ENCODE measurements at regions not wholly inside any gene's neighbourhood (a gene's known extent, or its start where the extent isn't known, plus 50 kb on each side); places are given as distances from the start of the nearest gene placed in this dataset.

DNA sequence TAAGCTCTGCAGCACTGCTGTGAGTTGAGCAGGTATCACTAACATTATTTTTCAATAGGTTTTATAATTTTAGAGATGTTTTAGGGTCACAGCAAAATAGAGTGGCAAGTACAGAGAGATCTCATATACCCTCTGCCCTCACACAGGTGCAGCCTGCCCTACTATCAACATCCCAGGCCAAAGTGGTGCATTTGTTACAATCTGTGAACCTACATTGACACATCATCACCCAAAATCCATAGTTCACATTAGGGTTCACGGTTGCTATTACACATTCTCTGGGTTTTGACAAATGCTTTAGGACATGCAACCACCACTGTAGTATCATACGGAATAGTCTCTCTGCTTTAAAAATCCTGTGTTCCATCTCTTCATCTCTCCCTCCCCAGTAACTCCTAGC, 173.1 kb downstream of the DHX15 start:
- no peak for TF ChIP-seq EP300 (IDR thresholded peaks at IDR 0.05)
- TF ChIP-seq POLR2A (IDR thresholded peaks at IDR 0.05): no peak
- TF ChIP-seq, protein P1, sequence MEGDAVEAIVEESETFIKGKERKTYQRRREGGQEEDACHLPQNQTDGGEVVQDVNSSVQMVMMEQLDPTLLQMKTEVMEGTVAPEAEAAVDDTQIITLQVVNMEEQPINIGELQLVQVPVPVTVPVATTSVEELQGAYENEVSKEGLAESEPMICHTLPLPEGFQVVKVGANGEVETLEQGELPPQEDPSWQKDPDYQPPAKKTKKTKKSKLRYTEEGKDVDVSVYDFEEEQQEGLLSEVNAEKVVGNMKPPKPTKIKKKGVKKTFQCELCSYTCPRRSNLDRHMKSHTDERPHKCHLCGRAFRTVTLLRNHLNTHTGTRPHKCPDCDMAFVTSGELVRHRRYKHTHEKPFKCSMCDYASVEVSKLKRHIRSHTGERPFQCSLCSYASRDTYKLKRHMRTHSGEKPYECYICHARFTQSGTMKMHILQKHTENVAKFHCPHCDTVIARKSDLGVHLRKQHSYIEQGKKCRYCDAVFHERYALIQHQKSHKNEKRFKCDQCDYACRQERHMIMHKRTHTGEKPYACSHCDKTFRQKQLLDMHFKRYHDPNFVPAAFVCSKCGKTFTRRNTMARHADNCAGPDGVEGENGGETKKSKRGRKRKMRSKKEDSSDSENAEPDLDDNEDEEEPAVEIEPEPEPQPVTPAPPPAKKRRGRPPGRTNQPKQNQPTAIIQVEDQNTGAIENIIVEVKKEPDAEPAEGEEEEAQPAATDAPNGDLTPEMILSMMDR (IDR thresholded peaks at IDR 0.05): no peak
- no peak for TF ChIP-seq POLR2AphosphoS5 (IDR thresholded peaks at IDR 0.05)
- 80% methylated on average over 2 of the region's 2 CpGs for WGBS
- no peaks in the 10 kb centered on the region for H3K9me3 ChIP-seq

DNA sequence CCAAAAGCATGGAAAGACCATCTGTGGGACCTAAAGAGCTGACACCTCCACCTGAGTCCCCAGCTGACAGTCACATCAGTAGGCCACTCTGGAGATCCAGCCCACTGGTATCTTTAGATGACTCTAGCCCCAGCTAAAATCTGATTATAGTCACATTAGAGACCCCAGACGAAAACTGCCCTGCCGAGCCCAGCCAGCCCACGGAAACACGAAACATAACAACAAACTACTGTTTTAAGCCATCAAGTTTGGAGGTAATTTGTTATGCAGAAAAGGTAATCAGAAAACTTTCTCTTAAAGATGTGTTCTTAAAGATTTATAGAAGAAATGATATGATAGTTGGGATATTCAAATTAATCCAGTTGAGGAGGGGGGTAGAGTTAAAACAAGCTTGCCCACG, 175.7 kb downstream of the DHX15 start:
- H3K4me1 ChIP-seq: no peaks in the 10 kb centered on the region
- no peaks in the 10 kb centered on the region for H3K36me3 ChIP-seq
- H3K27me3 ChIP-seq: no peaks in the 10 kb centered on the region
- no peak for TF ChIP-seq POLR2A (IDR thresholded peaks at IDR 0.05)
- TF ChIP-seq, protein P1 (IDR thresholded peaks at IDR 0.05): no peak
- no peak for TF ChIP-seq EP300 (IDR thresholded peaks at IDR 0.05)
- no peak for TF ChIP-seq POLR2AphosphoS5 (IDR thresholded peaks at IDR 0.05)
- no peak overlapping the region for H3K4me3 ChIP-seq
- WGBS: 86% methylated on average over 5 of the region's 5 CpGs
- no peak for DNase-seq (ENCODE audit: low spot score in 2 of 2)
- H3K9me3 ChIP-seq: no peaks in the 10 kb centered on the region
- H3K27ac ChIP-seq: no peak overlapping the region

More for the DNA sequence above, 173.1 kb downstream of the DHX15 start:
- no peak overlapping the region for H3K27ac ChIP-seq
- H3K4me1 ChIP-seq: no peaks in the 10 kb centered on the region
- no peak overlapping the region for H3K4me3 ChIP-seq
- no peak for DNase-seq (ENCODE audit: low spot score in 2 of 2)
- H3K27me3 ChIP-seq: no peaks in the 10 kb centered on the region
- H3K36me3 ChIP-seq: no peaks in the 10 kb centered on the region

DNA sequence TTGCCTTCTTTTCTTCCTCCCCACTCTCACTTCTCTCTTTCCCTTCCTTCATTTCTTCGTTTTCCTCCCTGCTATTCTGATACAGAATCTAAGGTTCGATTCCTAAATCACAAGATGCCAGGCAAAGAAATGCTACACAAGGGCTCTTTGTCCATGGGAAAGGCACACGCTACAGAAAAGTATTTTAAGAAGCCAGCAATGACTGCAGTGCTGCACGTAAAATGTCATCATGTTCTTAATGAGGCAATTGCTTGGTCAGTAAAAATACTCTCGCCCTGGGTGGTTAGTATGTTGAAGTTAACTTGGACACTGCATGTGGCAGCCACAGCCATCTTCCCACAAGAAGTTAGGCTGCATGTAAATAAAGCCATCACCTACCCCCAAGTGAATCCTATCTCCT, 178.4 kb downstream of the DHX15 start:
- Histone ChIP-seq H3K4me1 (no peaks in the 10 kb centered on the region), H3K9me3 (no peaks in the 10 kb centered on the region), H3K27me3 (no peaks in the 10 kb centered on the region), H3K4me3 (no peak overlapping the region), H3K36me3 (no peaks in the 10 kb centered on the region), H3K27ac (no peak overlapping the region)
- 92% methylated on average over 5 of the region's 5 CpGs for WGBS
- TF ChIP-seq, protein P1 (IDR thresholded peaks at IDR 0.05): no peak
- TF ChIP-seq EP300 (IDR thresholded peaks at IDR 0.05): no peak
- TF ChIP-seq POLR2AphosphoS5 (IDR thresholded peaks at IDR 0.05): no peak
- no peak for TF ChIP-seq POLR2A (IDR thresholded peaks at IDR 0.05)
- DNase-seq (ENCODE audit: low spot score in 2 of 2): no peak

DNA sequence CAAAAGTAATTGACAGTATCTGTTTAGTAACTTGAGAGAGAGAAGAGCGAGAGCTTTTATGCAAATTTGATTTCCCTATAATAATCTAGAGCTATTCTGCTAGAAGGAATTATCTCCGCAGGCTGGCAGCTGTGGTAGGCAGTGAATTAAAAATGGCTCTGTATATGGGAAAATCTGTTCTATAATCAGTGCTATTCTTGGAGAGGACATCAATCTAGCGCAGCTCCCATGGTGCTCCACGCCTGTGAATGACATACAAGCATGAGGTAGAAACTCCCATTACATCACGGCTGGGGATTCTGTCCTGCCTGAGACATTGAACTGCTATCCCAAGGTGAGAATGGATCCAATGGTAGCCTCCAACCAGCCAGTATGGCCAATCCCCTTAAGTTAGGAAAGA, 179.0 kb downstream of the DHX15 start:
- Histone ChIP-seq H3K27me3 (no peaks in the 10 kb centered on the region), H3K4me3 (no peak overlapping the region), H3K4me1 (no peaks in the 10 kb centered on the region), H3K9me3 (no peaks in the 10 kb centered on the region), H3K27ac (no peak overlapping the region), H3K36me3 (no peaks in the 10 kb centered on the region)
- 87% methylated on average over 5 of the region's 5 CpGs for WGBS
- TF ChIP-seq POLR2A (IDR thresholded peaks at IDR 0.05) (no peak), POLR2AphosphoS5 (IDR thresholded peaks at IDR 0.05) (no peak), EP300 (IDR thresholded peaks at IDR 0.05) (no peak)
- TF ChIP-seq, protein P1 (IDR thresholded peaks at IDR 0.05): no peak
- DNase-seq (ENCODE audit: low spot score in 2 of 2): no peak

DNA sequence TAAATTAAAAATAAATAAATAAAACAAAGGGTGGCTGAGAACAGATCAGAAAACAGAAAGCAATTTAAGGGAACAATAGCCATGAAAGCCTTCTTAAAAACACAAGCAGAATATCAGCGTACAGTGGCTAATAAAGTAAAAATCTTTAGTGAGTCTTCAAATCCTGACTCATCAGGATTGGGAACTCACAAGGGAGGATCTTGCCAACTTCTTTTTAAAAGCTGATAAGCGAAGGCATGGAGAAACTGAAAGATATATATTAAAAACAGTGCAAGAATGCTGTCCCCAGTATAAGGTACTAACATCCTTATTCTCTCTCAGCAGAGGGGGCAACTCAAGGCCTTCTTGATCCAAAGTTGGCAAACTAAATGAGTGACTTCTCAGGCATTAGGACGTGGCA, 180.1 kb downstream of the DHX15 start:
- H3K9me3 ChIP-seq: no peaks in the 10 kb centered on the region
- H3K27me3 ChIP-seq: no peaks in the 10 kb centered on the region
- H3K4me1 ChIP-seq: no peaks in the 10 kb centered on the region
- no peak for DNase-seq (ENCODE audit: low spot score in 2 of 2)
- no peaks in the 10 kb centered on the region for H3K36me3 ChIP-seq
- TF ChIP-seq, protein P1 (IDR thresholded peaks at IDR 0.05): no peak
- TF ChIP-seq EP300 (IDR thresholded peaks at IDR 0.05): no peak
- no peak for TF ChIP-seq POLR2A (IDR thresholded peaks at IDR 0.05)
- no peak overlapping the region for H3K4me3 ChIP-seq
- 76% methylated on average over 3 of the region's 3 CpGs for WGBS
- H3K27ac ChIP-seq: no peak overlapping the region

All from suprapubic skin (tissue), 4 donors.